HG03432 (cell line): ENCODE measurements at regions not wholly inside any gene's neighbourhood (a gene's known extent, or its start where the extent isn't known, plus 50 kb on each side); places are given as distances from the start of the nearest gene placed in this dataset.
"Not testable (repeated sequence)": the region's sequence is repeated elsewhere in the genome, so short reads cannot be mapped to it uniquely, and the experiment has no call there.

ENCODE experiments used
- ATAC-seq: cut with Tn5 transposase; IDR thresholded peaks from one replicate; pipeline ENCODE4 v1.9.1; 2021; ENCODE audit warnings: mild to moderate bottlenecking, moderate library complexity; ENCODE audit not compliant: unreplicated experiment

DNA sequence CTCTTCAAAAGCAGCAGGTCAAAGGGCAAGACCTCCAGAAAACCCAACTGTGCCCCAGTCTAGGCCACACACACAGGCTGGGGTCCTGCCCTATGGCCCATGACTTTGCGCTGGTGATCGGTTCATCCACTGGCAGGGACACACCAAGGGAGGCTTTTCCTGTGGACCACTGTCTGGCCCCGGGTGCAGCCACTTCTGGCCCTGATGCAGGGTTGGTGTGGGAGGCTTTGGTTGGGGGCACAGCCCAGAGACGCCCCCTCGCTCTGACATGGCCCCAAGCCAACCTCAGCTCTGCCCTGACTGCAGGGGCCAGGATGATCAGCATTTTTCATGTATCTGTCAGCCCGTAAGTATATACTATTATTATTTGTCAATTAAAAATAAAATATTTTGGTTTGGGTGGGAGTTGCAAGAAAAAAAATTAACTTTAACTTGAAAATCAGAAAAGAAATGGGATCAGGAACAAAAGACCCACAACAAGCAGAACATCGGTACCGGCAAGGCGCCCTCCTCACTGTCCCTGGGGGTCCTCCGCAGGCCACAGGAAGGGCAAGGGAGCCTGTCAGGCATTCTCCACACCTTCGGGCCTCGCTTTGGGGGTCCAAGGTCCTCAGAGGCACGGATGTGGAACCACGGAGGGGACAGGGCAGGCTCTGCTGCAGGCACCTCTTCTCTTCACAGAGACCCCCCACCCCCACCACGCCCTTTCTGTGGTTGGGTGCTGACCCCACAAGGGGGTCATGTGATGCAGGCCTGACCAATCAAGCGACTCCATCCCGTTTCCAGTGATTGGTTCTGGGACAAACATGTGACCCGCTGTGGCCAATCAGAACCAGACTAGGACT, 181.5 kb upstream of the SFSWAP start:
- ATAC-seq, result no peak

DNA sequence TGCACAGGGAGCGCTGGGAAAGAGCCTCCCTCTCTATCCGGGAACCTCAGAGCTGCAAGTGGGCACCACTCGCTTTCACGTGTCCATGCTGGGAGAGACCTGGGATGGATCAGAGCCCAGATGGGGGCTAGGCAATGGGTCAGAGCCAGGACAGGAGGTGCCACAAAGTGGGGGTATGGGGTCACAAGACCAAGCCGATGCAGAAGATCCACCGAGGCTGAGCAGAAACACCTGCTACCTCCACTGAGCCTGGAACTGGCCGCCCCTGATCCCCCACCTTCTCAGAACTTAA, 180.9 kb upstream of the SFSWAP start:
- no peak for ATAC-seq

DNA sequence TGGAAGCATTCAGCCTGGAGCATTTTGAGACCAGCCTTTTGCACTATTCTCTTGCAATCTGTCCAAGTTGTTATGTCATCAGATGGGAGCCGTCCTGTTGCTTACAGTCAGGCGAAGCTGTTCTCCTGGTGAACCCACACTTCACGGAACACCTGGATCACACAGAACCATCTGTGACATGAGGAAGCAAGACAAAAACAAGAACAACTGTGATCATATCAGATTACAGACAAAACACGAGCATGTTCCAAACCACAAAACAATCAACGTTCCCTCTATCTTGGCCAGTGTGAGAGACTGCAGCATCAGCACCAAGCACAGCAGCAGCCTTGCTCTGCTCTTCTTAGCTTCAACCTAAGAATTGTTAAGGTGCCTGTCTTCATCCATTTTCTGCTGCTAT, 180.5 kb upstream of the SFSWAP start:
- ATAC-seq, result no peak

DNA sequence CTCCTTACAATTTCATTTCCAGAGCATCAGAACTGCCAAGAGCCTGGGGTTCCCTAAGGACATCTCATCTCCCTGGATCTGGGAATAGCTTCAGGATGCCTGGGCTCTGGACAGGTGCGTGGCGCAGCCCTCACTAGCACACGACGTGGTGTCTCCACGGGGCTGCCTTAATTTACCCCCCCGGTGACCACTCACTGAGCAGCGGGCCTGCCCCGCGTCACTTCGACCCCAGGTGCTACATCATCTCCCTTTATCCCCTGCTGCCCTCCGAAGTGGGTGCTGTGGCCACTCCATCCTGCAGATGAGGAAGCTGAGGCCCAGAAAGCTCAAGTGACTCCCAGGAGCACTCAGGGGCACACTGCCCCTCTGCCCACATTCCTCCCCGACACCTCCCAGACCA, 177.8 kb upstream of the SFSWAP start:
- no peak for ATAC-seq

DNA sequence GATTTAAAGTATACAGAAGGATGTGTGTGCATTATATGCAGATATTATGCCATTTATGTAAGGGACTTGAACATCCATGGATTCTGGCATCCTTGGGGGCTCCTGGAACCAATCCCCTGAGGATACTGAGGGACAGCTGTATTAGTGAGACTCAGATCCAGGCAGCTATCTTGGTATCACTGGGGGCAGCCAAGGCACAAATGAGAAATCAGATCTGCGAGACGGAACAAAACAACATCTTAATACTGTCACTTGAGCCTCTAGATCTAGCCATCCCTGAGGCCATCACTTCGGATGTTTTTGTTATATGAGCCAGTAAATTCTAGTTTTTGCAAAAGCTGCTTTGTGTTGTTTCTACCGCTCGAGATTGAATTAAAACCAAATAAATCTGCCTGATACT, 175.1 kb upstream of the SFSWAP start:
- ATAC-seq, result no peak

DNA sequence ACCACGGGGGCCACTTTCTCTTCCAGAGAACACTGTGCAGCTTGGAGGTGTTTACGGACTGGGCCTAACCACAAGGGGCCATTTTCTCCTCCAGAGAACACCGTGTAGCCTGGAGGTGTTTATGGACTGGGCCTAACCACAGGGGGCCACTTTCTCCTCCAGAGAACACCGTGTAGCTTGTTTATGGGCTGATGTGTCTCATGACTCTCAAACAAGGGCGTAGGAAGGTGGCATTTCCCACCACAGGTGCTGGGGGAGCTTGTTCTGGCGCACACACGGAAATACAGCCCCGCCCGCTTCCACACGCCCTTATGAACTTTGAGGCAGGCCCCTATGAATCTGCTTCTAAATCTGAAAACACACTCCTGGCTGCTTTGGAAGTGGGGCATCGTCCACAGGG, 174.6 kb upstream of the SFSWAP start:
- ATAC-seq, result no peak

DNA sequence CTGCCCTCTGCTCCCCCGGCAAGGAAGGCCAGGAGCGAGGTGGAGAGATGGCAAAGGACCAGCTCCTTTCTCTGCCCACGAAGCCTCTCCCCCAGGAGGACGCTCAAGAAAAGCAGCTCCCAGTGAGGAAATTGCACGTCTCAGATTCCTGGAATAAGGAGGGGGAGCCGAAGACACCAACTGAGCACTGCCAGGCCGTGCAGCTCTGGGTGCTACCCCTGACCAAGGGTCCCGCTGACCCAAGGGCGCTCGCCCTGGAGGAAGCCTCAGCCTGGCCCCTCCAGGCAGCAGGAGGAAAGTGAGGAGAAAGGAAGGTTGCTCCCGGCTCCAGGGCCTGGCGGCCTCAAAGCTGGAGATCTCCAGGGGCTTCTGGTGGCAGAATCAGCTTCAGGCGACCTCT, 174.1 kb upstream of the SFSWAP start:
- ATAC-seq, result no peak

DNA sequence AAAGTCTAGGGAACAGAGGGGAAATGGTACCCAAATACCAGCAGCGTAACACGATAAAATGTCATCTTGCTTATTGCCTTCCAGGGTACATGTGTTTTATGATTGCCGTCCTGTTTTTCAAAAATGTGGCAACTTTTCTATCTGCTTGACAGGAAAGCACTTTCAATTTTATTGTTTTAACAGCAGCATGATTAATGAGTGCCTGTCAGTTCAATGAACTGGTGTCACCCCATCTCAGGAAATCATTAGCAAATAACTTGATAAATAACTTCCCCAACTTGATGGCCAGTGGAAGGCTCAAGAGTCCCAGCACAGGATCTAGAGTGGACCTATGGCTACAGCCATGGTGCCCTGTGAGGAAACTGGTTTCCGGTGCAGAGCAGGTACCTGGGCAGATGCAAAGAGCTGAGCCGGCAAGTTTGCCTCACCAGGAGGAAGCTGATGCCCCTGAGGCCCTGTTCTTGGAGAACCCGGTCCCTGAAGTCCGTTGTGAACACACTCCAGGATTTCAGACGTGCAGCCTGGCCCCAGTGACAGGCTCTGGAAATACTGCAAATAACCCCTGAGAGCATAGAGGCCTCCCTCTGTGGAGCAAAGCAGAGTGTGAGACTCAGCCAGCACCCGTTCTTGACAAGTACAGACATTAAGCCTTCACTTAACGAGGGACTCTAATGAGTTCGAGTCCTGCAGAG, 173.5 kb upstream of the SFSWAP start:
- no peak for ATAC-seq

DNA sequence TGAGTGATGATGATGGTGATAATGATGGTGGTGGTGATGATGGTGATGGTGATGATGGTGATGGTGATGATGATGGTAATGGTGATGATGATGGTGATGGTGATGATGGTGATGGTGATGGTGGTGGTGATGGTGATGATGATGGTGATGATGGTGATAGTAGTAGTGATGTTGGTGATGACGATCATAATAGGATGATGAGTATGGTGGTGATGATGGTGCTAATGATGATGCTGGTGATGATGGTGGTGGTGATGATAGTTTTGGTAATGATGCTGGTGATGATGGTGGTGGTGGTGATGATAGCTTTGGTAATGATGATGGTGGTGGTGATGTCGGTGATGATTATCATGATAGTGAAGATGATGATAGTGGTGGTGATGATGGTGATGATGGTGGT, 171.5 kb upstream of the SFSWAP start:
- no peak for ATAC-seq

DNA sequence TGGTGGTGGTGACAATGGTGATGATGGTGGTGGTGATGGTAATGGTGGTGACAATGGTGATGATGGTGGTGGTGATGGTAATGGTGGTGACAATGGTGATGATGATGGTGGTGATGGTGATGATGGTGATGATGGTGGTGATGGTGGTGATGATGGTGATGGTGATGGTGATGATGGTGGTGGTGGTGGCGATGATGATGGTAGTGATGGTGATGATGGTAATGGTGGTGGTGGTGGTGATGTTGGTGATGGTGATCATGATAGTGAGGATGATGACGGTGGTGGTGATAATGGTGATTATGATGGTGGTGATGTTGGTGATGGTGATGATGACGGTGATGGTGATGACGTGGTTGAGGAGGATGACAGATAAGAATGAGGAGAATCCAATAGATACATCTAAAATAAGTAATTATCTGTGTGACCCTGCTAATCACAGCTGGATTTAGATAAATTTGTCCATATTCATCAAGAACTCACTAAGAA, 170.7 kb upstream of the SFSWAP start:
- no peak for ATAC-seq

DNA sequence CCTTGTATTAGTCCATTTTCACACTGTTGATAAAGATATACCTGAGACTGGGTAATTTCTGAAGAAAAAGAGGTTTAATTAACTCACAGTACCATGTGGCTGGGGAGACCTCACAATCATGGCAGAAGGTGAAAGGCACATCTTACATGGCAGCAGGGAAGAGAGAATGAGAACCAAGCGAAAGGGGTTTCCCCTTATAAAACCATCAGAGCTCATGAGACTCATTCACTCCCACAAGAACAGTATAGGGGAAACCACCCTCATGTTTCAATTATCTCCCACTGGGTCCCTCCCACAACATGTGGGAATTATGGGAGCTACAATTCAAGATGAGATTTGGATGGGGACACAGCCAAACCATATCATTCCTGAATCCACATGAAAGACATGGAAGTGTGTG, 169.4 kb upstream of the SFSWAP start:
- ATAC-seq, result not testable (repeated sequence)

DNA sequence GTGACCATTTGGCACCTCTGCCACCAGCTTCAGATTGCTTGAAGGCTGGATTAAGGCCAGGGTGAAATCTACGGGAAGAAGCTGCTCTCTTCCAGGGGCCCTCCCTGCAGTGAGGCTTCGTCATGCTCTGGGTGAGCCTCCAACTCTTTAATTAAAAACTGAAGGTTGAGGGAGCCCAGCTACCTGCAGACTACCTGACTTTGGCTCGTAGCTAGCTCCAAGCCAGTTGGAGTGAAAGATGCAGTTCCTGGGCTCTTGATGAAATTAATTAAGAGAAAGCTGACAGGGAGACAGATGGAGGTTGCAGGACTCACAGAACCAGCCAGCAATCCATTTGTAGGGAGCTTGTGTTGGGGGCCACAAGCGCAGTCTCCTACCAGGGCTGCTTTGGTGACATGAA, 168.5 kb upstream of the SFSWAP start:
- no peak for ATAC-seq

DNA sequence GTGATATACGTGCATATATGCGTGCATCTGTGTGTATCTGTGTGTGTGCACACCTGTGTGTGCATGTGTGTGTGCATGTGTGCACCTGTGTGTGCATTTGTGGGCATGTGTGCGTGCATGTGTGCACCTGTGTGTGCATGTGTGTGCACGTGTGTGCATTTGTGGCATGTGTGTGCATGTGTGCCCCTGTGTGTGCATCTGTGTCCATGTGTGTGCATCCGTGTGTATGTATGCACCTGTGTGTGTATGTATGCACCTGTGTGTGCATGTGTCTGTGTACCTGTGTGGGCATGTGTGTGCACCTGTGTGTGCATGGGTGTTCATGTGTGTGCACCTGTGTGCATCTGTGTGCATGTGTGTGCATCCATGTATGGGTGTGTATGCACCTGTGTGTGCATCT, 167.8 kb upstream of the SFSWAP start:
- no peak for ATAC-seq

DNA sequence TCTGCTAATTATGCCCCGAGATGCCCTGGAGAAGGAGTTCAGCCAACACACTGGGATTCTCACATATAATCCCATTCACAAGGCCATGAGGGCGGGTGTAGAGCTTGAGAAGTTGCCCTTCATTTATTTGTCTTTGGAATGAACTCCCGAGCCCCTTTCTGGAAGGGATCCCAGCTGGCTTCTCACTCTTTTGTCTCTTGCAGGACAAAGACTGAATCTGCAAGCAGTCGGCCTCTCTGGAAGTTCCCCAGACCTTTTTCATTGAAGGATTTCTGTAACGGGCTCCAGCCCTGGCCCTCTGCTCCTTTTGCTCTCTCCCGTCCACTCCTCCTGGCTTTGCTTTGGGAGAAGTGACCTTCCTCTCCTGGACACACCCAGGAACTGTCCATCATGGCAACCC, 163.3 kb upstream of the SFSWAP start:
- ATAC-seq, result no peak

DNA sequence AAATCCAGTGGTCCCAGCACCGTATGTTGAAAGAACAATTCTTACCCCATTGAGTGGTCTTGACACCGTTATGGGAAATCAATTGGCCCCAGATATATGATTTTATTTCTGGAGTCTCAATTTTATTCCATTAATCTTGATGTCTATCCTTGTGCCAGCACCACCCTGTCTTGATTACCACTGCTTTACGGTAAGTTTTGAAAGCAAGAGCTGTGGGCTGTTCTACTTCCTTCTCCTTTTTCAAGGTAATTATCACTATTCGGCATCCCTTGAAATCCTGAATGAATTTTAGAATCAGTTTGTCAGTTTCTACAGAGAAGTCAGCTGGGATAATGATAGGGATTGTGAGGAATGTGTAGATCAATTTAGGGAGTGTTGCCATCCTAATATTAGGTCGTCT, 160.8 kb upstream of the SFSWAP start:
- ATAC-seq, result no peak

DNA sequence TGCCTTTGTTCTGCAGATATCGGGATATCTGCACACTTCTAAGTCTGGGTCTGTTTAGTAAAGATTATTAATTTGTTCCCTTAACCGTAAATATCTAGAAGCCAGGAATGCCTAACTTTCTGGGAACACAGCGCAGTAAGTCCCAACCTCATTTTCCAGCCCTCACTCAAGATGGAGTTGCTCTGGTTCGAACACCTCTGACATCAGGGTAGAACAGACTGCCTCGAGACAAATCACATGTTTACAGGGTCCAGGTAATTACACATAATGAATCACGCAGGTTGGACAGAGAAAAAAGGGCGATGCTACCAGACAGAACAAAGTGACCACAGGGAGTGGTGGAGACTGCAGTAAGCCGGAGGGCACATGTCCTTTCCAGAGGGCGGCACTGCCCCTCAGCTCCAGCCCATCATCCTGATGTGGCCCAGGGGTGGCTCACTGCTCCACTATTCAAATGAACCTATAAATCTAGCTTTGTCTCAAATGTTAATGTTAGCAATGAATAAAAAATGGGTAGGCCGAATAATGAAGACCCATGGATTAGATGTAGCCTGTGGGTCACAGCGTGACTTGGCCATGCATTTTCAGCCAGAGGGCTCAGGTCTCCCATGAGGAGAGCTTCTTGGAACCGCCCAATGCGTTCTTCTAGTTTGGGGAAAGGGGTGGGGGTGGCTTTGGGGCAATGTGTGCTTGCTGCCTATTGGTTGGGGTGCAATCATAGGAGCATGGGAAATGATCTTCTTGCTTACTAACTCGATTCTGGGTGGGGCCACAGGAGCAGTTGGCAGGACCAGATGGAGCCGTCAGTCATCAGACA, 159.0 kb upstream of the SFSWAP start:
- ATAC-seq, result no peak

DNA sequence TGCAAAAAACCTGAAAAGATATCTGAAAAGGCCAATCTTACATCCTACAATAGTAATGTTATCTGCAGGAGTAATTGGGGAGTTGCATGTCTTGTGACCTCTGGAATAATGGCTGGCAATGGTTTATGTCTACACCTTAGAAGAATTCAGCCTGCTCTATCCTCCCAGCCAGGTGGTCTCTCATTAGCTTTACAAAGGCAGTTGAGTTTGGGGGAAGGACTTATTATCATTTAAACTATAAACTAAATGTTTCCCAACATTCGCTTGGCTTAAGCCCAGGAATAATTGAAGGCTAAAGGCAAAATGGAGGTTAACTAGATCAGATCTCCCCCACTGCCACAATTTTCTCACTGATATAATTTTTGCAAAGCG, 158.4 kb upstream of the SFSWAP start:
- ATAC-seq, result no peak

DNA sequence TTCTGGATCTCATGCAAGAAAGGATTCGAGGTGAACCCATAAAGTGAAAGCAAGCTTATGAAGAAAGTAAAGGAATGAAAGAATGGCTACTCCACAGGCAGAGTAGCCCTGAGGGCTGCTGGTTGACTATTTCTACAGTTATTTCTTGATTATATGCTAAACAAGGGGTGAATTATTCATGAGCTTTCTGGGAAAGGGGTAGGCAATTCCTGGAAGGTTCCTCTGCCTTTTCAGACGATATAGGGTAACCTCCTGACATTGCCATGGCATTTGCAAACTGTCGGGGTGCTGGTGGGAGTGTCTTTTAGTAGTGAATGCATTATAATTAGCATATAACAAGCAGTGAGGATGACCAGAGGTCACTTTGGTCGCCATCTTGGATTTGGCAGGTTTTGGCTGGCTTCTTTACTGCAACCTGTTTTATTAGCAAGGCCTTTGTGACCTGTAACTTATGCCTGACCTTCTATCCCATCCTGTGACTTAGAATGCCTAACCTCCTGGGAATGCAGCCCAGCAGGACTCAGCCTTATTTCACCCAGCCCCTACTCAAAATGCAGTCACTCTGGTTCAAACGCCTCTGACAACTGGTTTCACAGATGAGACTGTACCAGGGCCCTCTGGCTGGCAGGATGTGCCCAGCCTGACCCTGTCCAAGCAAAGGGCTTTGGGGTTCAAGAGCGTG, 157.7 kb upstream of the SFSWAP start:
- ATAC-seq, result no peak

DNA sequence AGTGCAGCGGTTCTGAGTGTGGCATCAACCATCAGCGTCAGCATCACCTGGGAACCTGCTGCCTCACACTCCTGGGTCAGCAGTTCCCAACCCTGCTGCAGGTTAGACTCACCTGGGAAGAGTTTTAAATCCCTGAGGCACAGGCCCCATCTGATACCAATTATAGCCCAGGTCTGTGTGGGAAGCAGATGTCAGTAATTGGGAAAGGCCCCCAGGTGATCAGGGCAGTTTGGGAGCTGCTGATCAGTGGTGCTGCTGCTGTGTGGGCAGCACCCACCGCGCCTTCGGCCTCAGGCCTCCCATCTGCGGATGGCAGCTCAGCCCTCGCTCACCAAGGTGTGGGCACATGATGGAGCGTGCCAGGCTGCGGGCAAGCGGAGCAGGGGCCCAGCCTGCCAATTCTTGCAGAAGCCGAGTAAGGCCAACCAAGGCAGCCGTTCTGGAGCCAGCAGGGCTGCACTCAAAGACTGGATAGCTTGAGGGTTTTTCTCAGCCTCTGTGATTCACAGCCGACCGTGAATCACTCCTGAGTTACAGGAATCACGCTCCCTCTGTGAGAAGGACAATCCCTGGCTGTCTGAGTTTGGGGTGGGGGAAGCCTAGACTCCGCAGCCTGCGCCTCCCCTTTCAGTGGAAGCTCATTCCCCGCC, 155.6 kb upstream of the SFSWAP start:
- ATAC-seq, result no peak

DNA sequence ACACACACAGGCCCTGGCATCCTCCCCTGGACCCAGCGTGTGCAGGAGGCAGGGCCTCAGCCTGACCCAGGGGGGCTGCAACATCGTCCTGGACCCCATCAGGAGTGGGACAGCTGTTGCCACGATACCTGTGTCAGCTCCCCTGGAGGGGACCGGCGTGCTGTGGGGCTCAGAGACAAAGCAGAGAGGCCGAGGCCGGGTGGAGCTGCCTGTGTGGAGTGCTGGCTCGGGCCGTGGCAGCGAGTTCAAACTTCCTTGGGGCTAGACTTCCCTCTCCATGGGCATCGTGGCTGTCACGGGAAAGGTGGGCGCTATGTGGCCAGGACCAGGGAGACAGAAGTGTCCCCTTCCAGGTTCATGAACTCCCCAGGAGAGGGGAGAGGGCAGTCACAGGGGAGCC, 155.0 kb upstream of the SFSWAP start:
- no peak for ATAC-seq
